ENCODE measurements at regions not wholly inside any gene's neighbourhood (a gene's known extent, or its start where the extent isn't known, plus 50 kb on each side); places are given as distances from the start of the nearest gene placed in this dataset.

DNA sequence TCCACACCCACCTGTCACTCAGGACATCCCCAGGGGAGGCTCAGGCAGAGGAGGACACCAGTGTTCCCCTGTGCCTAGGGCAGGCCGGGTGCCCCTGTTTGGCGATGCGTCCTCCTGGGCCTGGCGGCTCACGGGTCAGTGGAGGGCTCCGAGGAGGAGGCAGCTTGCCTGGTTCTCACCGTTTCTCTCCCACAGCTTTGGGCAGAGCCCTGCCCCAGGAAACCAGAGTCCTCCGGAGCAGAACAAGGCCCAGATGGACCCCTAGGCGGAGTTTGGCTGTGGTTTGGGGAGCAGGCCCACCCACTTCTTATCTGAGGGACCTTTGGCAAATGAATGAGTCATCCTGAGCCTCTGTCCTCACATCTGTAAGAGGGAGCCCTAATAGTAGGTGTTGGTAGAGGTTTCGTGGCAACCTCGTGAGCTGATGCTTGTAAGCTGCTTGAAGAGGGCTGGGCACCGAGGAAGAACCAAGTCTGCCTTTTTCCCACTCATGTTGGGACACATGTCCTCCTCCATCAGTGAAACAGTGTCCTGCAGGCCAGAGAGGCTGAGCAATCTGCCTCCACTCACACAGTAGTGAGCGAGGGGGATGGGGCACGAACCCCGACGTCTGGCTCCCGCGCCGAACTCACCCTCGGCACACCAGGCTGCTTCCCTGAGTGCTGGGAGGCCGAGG lies 247.0 kb upstream of the CIBAR2 start:
- in situ Hi-C loops (cut with HindIII; ENCODE audit: extremely low pct_ligation_motif_present, low pct_unique_long_range_greater_than_20kb), result no loop called here
- ATAC-seq, result no peak

More for the DNA sequence above, 247.0 kb upstream of the CIBAR2 start:
- no peak overlapping the region for H3K4me3 ChIP-seq (replicated peaks in 1 of 3; ENCODE audit: insufficient read depth in 1 of 3, low read depth in 2 of 3, low read length in 3 of 3)
- no peaks in the 10 kb centered on the region for H4K20me1 ChIP-seq (ENCODE audit: insufficient read depth, low read length)
- H3K9ac ChIP-seq (ENCODE audit: insufficient read depth, low read depth, low read length), result no peak overlapping the region
- H3K79me2 ChIP-seq (ENCODE audit: insufficient read depth, low read length), result no peaks in the 10 kb centered on the region
- H2AFZ ChIP-seq (ENCODE audit: low read length), result no peak overlapping the region
- no peaks in the 10 kb centered on the region for H3K36me3 ChIP-seq (replicated peaks in 1 of 2; ENCODE audit: control insufficient read depth in 1 of 2, insufficient read depth in 2 of 2, low read length in 2 of 2)
- no peaks in the 10 kb centered on the region for H3K9me3 ChIP-seq (ENCODE audit: low read length)
- ChIA-PET CTCF (ENCODE audit: low intra/inter-chr PET ratio, low total read pairs) (no interaction called here), POLR2A (no interaction called here)
- no peaks in the 10 kb centered on the region for H3K27me3 ChIP-seq (ENCODE audit: control insufficient read depth in 1 of 2, insufficient read depth in 2 of 2, low read length in 2 of 2)
- peaks cover 42% of the 10 kb centered on the region for H3K4me1 ChIP-seq (ENCODE audit: insufficient read depth, low read length)
- WGBS (ENCODE audit: low lambda C conversion rate), result 87% methylated on average over 13 of the region's 21 CpGs
- no TSS peak for BruUV-seq (replicated peaks)
- no peak overlapping the region for H3K4me2 ChIP-seq (ENCODE audit: low read depth, low read length)
- TF ChIP-seq ZNF768 (CRISPR knock-in tag; IDR thresholded peaks at IDR 0.05) (peak; percentile 86), POGZ (CRISPR knock-in tag; IDR thresholded peaks at IDR 0.05) (0 out of 2 replicates have a peak, but pooled peaks have one; percentile 13), PAX8 (CRISPR knock-in tag; IDR thresholded peaks at IDR 0.05; ENCODE audit: borderline replicate concordance) (no peak), FOXJ3 (CRISPR knock-in tag; IDR thresholded peaks at IDR 0.05; ENCODE audit: borderline replicate concordance) (no peak), ZNF616 (CRISPR knock-in tag; IDR thresholded peaks at IDR 0.05; ENCODE audit: low read depth) (no peak), GFI1 (CRISPR knock-in tag; IDR thresholded peaks at IDR 0.05; ENCODE audit: borderline replicate concordance) (no peak), FOSL2 (CRISPR knock-in tag; IDR thresholded peaks at IDR 0.05) (peak; percentile 51; the same call in 1 of the 2 replicates), TBX2 (CRISPR knock-in tag; IDR thresholded peaks at IDR 0.05; ENCODE audit: borderline replicate concordance) (0 out of 2 replicates have a peak, but pooled peaks have one; percentile 30), ZNF776 (CRISPR knock-in tag; IDR thresholded peaks at IDR 0.05) (0 out of 2 replicates have a peak, but pooled peaks have one; percentile 33)
- TF ChIP-seq, protein P1, sequence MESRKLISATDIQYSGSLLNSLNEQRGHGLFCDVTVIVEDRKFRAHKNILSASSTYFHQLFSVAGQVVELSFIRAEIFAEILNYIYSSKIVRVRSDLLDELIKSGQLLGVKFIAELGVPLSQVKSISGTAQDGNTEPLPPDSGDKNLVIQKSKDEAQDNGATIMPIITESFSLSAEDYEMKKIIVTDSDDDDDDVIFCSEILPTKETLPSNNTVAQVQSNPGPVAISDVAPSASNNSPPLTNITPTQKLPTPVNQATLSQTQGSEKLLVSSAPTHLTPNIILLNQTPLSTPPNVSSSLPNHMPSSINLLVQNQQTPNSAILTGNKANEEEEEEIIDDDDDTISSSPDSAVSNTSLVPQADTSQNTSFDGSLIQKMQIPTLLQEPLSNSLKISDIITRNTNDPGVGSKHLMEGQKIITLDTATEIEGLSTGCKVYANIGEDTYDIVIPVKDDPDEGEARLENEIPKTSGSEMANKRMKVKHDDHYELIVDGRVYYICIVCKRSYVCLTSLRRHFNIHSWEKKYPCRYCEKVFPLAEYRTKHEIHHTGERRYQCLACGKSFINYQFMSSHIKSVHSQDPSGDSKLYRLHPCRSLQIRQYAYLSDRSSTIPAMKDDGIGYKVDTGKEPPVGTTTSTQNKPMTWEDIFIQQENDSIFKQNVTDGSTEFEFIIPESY (CRISPR knock-in tag; IDR thresholded peaks at IDR 0.05), result peak; percentile 68; the same call in 1 of the 2 replicates
- TF ChIP-seq, protein P2, sequence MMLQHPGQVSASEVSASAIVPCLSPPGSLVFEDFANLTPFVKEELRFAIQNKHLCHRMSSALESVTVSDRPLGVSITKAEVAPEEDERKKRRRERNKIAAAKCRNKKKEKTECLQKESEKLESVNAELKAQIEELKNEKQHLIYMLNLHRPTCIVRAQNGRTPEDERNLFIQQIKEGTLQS (CRISPR knock-in tag; IDR thresholded peaks at IDR 0.05), result peak; percentile 40; the same call in 1 of the 2 replicates
- intact Hi-C loops (cut with micrococcal nuclease; ENCODE audit: unreplicated experiment), result no loop called here
- no peak for DNase-seq (ENCODE audit: low spot score)
- H3K27ac ChIP-seq (ENCODE audit: extremely low read length, insufficient read depth, low read length), result no peak overlapping the region
- no peak for FAIRE-seq
